ENCODE measurements at regions not wholly inside any gene's neighbourhood (a gene's known extent, or its start where the extent isn't known, plus 50 kb on each side); places are given as distances from the start of the nearest gene placed in this dataset.

GRCh38 chr6:8245726-8246125 lies 143.4 kb upstream of the EEF1E1 start:
- Histone ChIP-seq H3K27ac (ENCODE audit: insufficient read depth, low read depth, low read length, poor library complexity, severe bottlenecking) (no peak overlapping the region), H3K4me3 (ENCODE audit: insufficient read depth, low read depth, low read length) (no peak overlapping the region), H3K9me3 (ENCODE audit: control insufficient read depth, low read length) (no peaks in the 10 kb centered on the region), H3K27me3 (ENCODE audit: control insufficient read depth, insufficient read depth, low read length, poor library complexity, severe bottlenecking) (no peaks in the 10 kb centered on the region), H3K4me1 (ENCODE audit: control insufficient read depth, insufficient read depth, low read length) (peaks cover 6% of the 10 kb centered on the region), H3K36me3 (ENCODE audit: control insufficient read depth, insufficient read depth, low read length) (no peaks in the 10 kb centered on the region)
- 50 to 68% methylated on average over 5 to 6 of the region's 6 CpGs for WGBS, 2 experiments

- peaks cover 8% of the 10 kb centered on the region for H3K4me1 ChIP-seq (ENCODE audit: control insufficient read depth, insufficient read depth, low read length)
- 63 to 69% methylated on average over 3 of the region's 3 CpGs for WGBS, 2 experiments
- no peaks in the 10 kb centered on the region for H3K36me3 ChIP-seq (ENCODE audit: control insufficient read depth, insufficient read depth, low read length)
- no peak overlapping the region for H3K27ac ChIP-seq (ENCODE audit: insufficient read depth, low read depth, low read length, poor library complexity, severe bottlenecking)
- no peaks in the 10 kb centered on the region for H3K27me3 ChIP-seq (ENCODE audit: control insufficient read depth, insufficient read depth, low read length, poor library complexity, severe bottlenecking)
- no peak overlapping the region for H3K4me3 ChIP-seq (ENCODE audit: insufficient read depth, low read depth, low read length)
- no peaks in the 10 kb centered on the region for H3K9me3 ChIP-seq (ENCODE audit: control insufficient read depth, low read length)
Observed at GRCh38 chr6:8243475-8243874, 141.1 kb upstream of the EEF1E1 start.

GRCh38 chr6:8242885-8243284 lies 140.5 kb upstream of the EEF1E1 start:
- no peaks in the 10 kb centered on the region for H3K9me3 ChIP-seq (ENCODE audit: control insufficient read depth, low read length)
- no peak overlapping the region for H3K4me3 ChIP-seq (ENCODE audit: insufficient read depth, low read depth, low read length)
- no peak overlapping the region for H3K27ac ChIP-seq (ENCODE audit: insufficient read depth, low read depth, low read length, poor library complexity, severe bottlenecking)
- WGBS, 2 experiments: 87 to 90% methylated on average over 3 of the region's 3 CpGs
- H3K36me3 ChIP-seq (ENCODE audit: control insufficient read depth, insufficient read depth, low read length): no peaks in the 10 kb centered on the region
- H3K27me3 ChIP-seq (ENCODE audit: control insufficient read depth, insufficient read depth, low read length, poor library complexity, severe bottlenecking): no peaks in the 10 kb centered on the region
- peaks cover 11% of the 10 kb centered on the region for H3K4me1 ChIP-seq (ENCODE audit: control insufficient read depth, insufficient read depth, low read length)

GRCh38 chr6:8240301-8240700 lies 138.0 kb upstream of the EEF1E1 start:
- H3K4me3 ChIP-seq (ENCODE audit: insufficient read depth, low read depth, low read length): no peak overlapping the region
- no peaks in the 10 kb centered on the region for H3K9me3 ChIP-seq (ENCODE audit: control insufficient read depth, low read length)
- WGBS, 2 experiments: 91 to 96% methylated on average over 7 of the region's 7 CpGs
- H3K27ac ChIP-seq (ENCODE audit: insufficient read depth, low read depth, low read length, poor library complexity, severe bottlenecking): no peak overlapping the region
- no peaks in the 10 kb centered on the region for H3K36me3 ChIP-seq (ENCODE audit: control insufficient read depth, insufficient read depth, low read length)
- H3K27me3 ChIP-seq (ENCODE audit: control insufficient read depth, insufficient read depth, low read length, poor library complexity, severe bottlenecking): no peaks in the 10 kb centered on the region
- H3K4me1 ChIP-seq (ENCODE audit: control insufficient read depth, insufficient read depth, low read length): peaks cover 11% of the 10 kb centered on the region

- 80 to 81% methylated on average over 9 to 10 of the region's 10 CpGs for WGBS, 2 experiments
- H3K27ac ChIP-seq (ENCODE audit: insufficient read depth, low read depth, low read length, poor library complexity, severe bottlenecking): no peak overlapping the region
- H3K9me3 ChIP-seq (ENCODE audit: control insufficient read depth, low read length): no peaks in the 10 kb centered on the region
- H3K4me3 ChIP-seq (ENCODE audit: insufficient read depth, low read depth, low read length): no peak overlapping the region
- peaks cover 11% of the 10 kb centered on the region for H3K4me1 ChIP-seq (ENCODE audit: control insufficient read depth, insufficient read depth, low read length)
- no peaks in the 10 kb centered on the region for H3K36me3 ChIP-seq (ENCODE audit: control insufficient read depth, insufficient read depth, low read length)
- H3K27me3 ChIP-seq (ENCODE audit: control insufficient read depth, insufficient read depth, low read length, poor library complexity, severe bottlenecking): no peaks in the 10 kb centered on the region
Observed at GRCh38 chr6:8238773-8239683, 136.7 kb upstream of the EEF1E1 start.

GRCh38 chr6:8237668-8238067 lies 135.3 kb upstream of the EEF1E1 start:
- Histone ChIP-seq H3K9me3 (ENCODE audit: control insufficient read depth, low read length) (no peaks in the 10 kb centered on the region), H3K4me3 (ENCODE audit: insufficient read depth, low read depth, low read length) (no peak overlapping the region), H3K27ac (ENCODE audit: insufficient read depth, low read depth, low read length, poor library complexity, severe bottlenecking) (no peak overlapping the region), H3K36me3 (ENCODE audit: control insufficient read depth, insufficient read depth, low read length) (no peaks in the 10 kb centered on the region), H3K4me1 (ENCODE audit: control insufficient read depth, insufficient read depth, low read length) (peaks cover 5% of the 10 kb centered on the region), H3K27me3 (ENCODE audit: control insufficient read depth, insufficient read depth, low read length, poor library complexity, severe bottlenecking) (no peaks in the 10 kb centered on the region)
- WGBS, 2 experiments: 94 to 97% methylated on average over 2 to 3 of the region's 3 CpGs

GRCh38 chr6:8236956-8237355 lies 134.6 kb upstream of the EEF1E1 start:
- no peak overlapping the region for H3K4me3 ChIP-seq (ENCODE audit: insufficient read depth, low read depth, low read length)
- 74 to 82% methylated on average over 4 of the region's 4 CpGs for WGBS, 2 experiments
- H3K9me3 ChIP-seq (ENCODE audit: control insufficient read depth, low read length): no peaks in the 10 kb centered on the region
- no peaks in the 10 kb centered on the region for H3K27me3 ChIP-seq (ENCODE audit: control insufficient read depth, insufficient read depth, low read length, poor library complexity, severe bottlenecking)
- H3K4me1 ChIP-seq (ENCODE audit: control insufficient read depth, insufficient read depth, low read length): peaks cover 5% of the 10 kb centered on the region
- no peak overlapping the region for H3K27ac ChIP-seq (ENCODE audit: insufficient read depth, low read depth, low read length, poor library complexity, severe bottlenecking)
- no peaks in the 10 kb centered on the region for H3K36me3 ChIP-seq (ENCODE audit: control insufficient read depth, insufficient read depth, low read length)

- H3K27ac ChIP-seq (ENCODE audit: insufficient read depth, low read depth, low read length, poor library complexity, severe bottlenecking): no peak overlapping the region
- H3K27me3 ChIP-seq (ENCODE audit: control insufficient read depth, insufficient read depth, low read length, poor library complexity, severe bottlenecking): no peaks in the 10 kb centered on the region
- no peaks in the 10 kb centered on the region for H3K36me3 ChIP-seq (ENCODE audit: control insufficient read depth, insufficient read depth, low read length)
- H3K4me1 ChIP-seq (ENCODE audit: control insufficient read depth, insufficient read depth, low read length): peaks cover 5% of the 10 kb centered on the region
- H3K9me3 ChIP-seq (ENCODE audit: control insufficient read depth, low read length): no peaks in the 10 kb centered on the region
- no peak overlapping the region for H3K4me3 ChIP-seq (ENCODE audit: insufficient read depth, low read depth, low read length)
- WGBS, 2 experiments: 93 to 97% methylated on average over 6 to 7 of the region's 7 CpGs
Observed at GRCh38 chr6:8234321-8234720, 132.0 kb upstream of the EEF1E1 start.

GRCh38 chr6:8231956-8232355 lies 129.6 kb upstream of the EEF1E1 start:
- Histone ChIP-seq H3K9me3 (ENCODE audit: control insufficient read depth, low read length) (no peaks in the 10 kb centered on the region), H3K27ac (ENCODE audit: insufficient read depth, low read depth, low read length, poor library complexity, severe bottlenecking) (no peak overlapping the region), H3K36me3 (ENCODE audit: control insufficient read depth, insufficient read depth, low read length) (no peaks in the 10 kb centered on the region), H3K27me3 (ENCODE audit: control insufficient read depth, insufficient read depth, low read length, poor library complexity, severe bottlenecking) (no peaks in the 10 kb centered on the region), H3K4me3 (ENCODE audit: insufficient read depth, low read depth, low read length) (no peak overlapping the region), H3K4me1 (ENCODE audit: control insufficient read depth, insufficient read depth, low read length) (no peaks in the 10 kb centered on the region)
- 84 to 87% methylated on average over 5 of the region's 5 CpGs for WGBS, 2 experiments

- H3K27ac ChIP-seq (ENCODE audit: insufficient read depth, low read depth, low read length, poor library complexity, severe bottlenecking): no peak overlapping the region
- H3K36me3 ChIP-seq (ENCODE audit: control insufficient read depth, insufficient read depth, low read length): no peaks in the 10 kb centered on the region
- H3K9me3 ChIP-seq (ENCODE audit: control insufficient read depth, low read length): no peaks in the 10 kb centered on the region
- no peaks in the 10 kb centered on the region for H3K4me1 ChIP-seq (ENCODE audit: control insufficient read depth, insufficient read depth, low read length)
- H3K27me3 ChIP-seq (ENCODE audit: control insufficient read depth, insufficient read depth, low read length, poor library complexity, severe bottlenecking): no peaks in the 10 kb centered on the region
- 80% methylated on average over 8 of the region's 8 CpGs for WGBS, 2 experiments
- no peak overlapping the region for H3K4me3 ChIP-seq (ENCODE audit: insufficient read depth, low read depth, low read length)
Observed at GRCh38 chr6:8229915-8230756, 127.8 kb upstream of the EEF1E1 start.
